ENCODE measurements at regions not wholly inside any gene's neighbourhood (a gene's known extent, or its start where the extent isn't known, plus 50 kb on each side); places are given as distances from the start of the nearest gene placed in this dataset.

DNA sequence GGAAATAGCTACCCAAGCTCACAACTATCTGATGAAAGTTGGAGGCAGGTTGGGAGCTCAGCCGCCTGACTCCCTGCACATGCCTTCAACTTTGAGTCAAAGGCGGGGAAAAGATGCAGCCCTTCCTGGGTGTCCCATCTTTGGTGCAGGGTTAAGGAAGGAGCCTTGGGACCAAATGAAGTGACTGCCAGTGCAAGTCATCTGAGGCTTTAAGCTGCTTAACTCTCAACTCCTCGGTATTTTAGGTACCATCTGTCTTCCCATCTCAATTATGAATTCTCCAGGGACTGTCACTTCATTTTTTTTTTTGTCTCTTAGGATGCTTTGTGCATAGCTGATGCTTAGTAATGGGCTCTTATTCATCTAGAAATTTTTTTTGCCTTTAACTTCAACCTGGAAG is 408.8 kb upstream of the C2CD4B start (continued):
- TF ChIP-seq ZNF416 (CRISPR knock-in tag; IDR thresholded peaks at IDR 0.05) (no peak), ATF1 (CRISPR knock-in tag; IDR thresholded peaks at IDR 0.05) (no peak), RORB (CRISPR knock-in tag; IDR thresholded peaks at IDR 0.05) (no peak), FOXJ3 (CRISPR knock-in tag; IDR thresholded peaks at IDR 0.05; ENCODE audit: borderline replicate concordance) (no peak), SOX15 (CRISPR knock-in tag; IDR thresholded peaks at IDR 0.05) (no peak), GRHL2 (CRISPR knock-in tag; IDR thresholded peaks at IDR 0.05; ENCODE audit: insufficient replicate concordance, severe bottlenecking) (no peak)
- TF ChIP-seq, protein P1, sequence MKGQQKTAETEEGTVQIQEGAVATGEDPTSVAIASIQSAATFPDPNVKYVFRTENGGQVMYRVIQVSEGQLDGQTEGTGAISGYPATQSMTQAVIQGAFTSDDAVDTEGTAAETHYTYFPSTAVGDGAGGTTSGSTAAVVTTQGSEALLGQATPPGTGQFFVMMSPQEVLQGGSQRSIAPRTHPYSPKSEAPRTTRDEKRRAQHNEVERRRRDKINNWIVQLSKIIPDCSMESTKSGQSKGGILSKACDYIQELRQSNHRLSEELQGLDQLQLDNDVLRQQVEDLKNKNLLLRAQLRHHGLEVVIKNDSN (CRISPR knock-in tag; IDR thresholded peaks at IDR 0.05) = no peak

DNA sequence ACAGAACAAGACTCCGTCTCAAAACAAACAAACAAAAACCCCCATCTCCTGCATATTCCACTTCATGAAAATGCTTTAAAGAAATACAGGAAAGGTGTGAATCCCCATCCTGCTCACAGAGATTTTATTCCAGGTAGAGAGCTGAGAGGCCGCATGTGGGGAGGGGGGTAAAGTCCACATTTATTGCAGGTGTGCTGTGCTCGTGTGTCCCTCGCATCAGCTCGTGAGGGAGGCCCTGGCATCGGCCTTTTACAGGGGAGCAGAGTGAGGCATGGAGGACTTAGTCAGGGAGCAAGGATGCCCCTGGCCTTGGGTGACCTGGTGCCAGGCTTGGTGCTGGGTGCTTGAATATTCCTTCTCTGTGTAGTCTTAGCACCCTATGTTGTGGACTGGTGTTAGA is 413.5 kb upstream of the C2CD4B start:
- H3K27ac Mint-ChIP-seq = no peak overlapping the region
- DNase-seq (ENCODE audit: low spot score) (no peak), ATAC-seq (no peak)
- ChIA-PET POLR2A (no interaction called here), CTCF (no interaction called here)
- no peak overlapping the region for H3K4me3 Mint-ChIP-seq
- TF ChIP-seq ZNF396 (CRISPR knock-in tag; IDR thresholded peaks at IDR 0.05; ENCODE audit: borderline replicate concordance) (no peak), ZNF263 (CRISPR knock-in tag; IDR thresholded peaks at IDR 0.05; ENCODE audit: low read depth) (no peak), CBFB (CRISPR knock-in tag; IDR thresholded peaks at IDR 0.05; ENCODE audit: low read depth) (no peak), ZNF138 (CRISPR knock-in tag; conservative IDR thresholded peaks at IDR 0.05) (no peak), FOXJ3 (CRISPR knock-in tag; IDR thresholded peaks at IDR 0.05; ENCODE audit: borderline replicate concordance) (no peak), ETV6 (CRISPR knock-in tag; IDR thresholded peaks at IDR 0.05) (no peak), NR2C2 (CRISPR knock-in tag; IDR thresholded peaks at IDR 0.05) (no peak), TEAD4 (CRISPR knock-in tag; IDR thresholded peaks at IDR 0.05) (no peak), ZNF121 (CRISPR knock-in tag; IDR thresholded peaks at IDR 0.05) (no peak), FOXP1 (CRISPR knock-in tag; IDR thresholded peaks at IDR 0.05; ENCODE audit: borderline replicate concordance) (no peak), NR3C1 (CRISPR knock-in tag; conservative IDR thresholded peaks at IDR 0.05; ENCODE audit: low read depth) (no peak), RORB (CRISPR knock-in tag; IDR thresholded peaks at IDR 0.05) (no peak), CREM (CRISPR knock-in tag; IDR thresholded peaks at IDR 0.05) (no peak), NR1H2 (CRISPR knock-in tag; IDR thresholded peaks at IDR 0.05) (no peak)
- TF ChIP-seq, protein P2, sequence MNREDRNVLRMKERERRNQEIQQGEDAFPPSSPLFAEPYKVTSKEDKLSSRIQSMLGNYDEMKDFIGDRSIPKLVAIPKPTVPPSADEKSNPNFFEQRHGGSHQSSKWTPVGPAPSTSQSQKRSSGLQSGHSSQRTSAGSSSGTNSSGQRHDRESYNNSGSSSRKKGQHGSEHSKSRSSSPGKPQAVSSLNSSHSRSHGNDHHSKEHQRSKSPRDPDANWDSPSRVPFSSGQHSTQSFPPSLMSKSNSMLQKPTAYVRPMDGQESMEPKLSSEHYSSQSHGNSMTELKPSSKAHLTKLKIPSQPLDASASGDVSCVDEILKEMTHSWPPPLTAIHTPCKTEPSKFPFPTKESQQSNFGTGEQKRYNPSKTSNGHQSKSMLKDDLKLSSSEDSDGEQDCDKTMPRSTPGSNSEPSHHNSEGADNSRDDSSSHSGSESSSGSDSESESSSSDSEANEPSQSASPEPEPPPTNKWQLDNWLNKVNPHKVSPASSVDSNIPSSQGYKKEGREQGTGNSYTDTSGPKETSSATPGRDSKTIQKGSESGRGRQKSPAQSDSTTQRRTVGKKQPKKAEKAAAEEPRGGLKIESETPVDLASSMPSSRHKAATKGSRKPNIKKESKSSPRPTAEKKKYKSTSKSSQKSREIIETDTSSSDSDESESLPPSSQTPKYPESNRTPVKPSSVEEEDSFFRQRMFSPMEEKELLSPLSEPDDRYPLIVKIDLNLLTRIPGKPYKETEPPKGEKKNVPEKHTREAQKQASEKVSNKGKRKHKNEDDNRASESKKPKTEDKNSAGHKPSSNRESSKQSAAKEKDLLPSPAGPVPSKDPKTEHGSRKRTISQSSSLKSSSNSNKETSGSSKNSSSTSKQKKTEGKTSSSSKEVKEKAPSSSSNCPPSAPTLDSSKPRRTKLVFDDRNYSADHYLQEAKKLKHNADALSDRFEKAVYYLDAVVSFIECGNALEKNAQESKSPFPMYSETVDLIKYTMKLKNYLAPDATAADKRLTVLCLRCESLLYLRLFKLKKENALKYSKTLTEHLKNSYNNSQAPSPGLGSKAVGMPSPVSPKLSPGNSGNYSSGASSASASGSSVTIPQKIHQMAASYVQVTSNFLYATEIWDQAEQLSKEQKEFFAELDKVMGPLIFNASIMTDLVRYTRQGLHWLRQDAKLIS (CRISPR knock-in tag; IDR thresholded peaks at IDR 0.05; ENCODE audit: borderline replicate concordance) = no peak
- TF ChIP-seq, protein P3, sequence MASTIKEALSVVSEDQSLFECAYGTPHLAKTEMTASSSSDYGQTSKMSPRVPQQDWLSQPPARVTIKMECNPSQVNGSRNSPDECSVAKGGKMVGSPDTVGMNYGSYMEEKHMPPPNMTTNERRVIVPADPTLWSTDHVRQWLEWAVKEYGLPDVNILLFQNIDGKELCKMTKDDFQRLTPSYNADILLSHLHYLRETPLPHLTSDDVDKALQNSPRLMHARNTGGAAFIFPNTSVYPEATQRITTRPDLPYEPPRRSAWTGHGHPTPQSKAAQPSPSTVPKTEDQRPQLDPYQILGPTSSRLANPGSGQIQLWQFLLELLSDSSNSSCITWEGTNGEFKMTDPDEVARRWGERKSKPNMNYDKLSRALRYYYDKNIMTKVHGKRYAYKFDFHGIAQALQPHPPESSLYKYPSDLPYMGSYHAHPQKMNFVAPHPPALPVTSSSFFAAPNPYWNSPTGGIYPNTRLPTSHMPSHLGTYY (CRISPR knock-in tag; IDR thresholded peaks at IDR 0.05) = no peak
- H3K9me3 Mint-ChIP-seq = no peaks in the 10 kb centered on the region
- H3K27me3 Mint-ChIP-seq (ENCODE audit: low read depth) = no peaks in the 10 kb centered on the region
- H3K36me3 Mint-ChIP-seq = no peaks in the 10 kb centered on the region
- H3K4me1 Mint-ChIP-seq = peaks cover 15% of the 10 kb centered on the region

DNA sequence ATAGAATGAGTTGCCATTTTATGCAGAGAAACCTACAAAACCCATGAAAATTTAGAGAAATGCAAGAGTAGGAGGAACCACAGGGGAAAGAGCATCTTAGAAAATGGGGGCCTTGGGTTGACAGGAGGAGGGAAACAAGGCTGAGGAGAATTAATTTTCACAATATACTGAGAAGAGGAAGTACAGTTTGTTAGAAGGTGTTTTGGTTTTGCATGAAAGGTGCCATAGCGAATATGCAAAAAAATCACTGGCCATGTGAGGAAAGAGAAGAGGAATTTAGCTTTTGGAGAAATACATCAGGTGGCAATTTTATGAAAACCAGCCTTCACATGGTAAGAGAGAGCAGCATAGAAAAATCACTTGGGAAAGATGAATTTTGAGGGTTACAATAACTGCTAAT is 413.9 kb upstream of the C2CD4B start:
- no peak for TF ChIP-seq JUN (CRISPR knock-in tag; IDR thresholded peaks at IDR 0.05)
- no peak for TF ChIP-seq NR1H2 (CRISPR knock-in tag; IDR thresholded peaks at IDR 0.05)
- no peak for TF ChIP-seq OVOL2 (CRISPR knock-in tag; IDR thresholded peaks at IDR 0.05; ENCODE audit: borderline replicate concordance)
- no peak for TF ChIP-seq NFE2L1 (CRISPR knock-in tag; IDR thresholded peaks at IDR 0.05)
- TF ChIP-seq JAZF1 (CRISPR knock-in tag; IDR thresholded peaks at IDR 0.05) = no peak
- no peak for TF ChIP-seq HMGA2 (CRISPR knock-in tag; IDR thresholded peaks at IDR 0.05)
- TF ChIP-seq ATF1 (CRISPR knock-in tag; IDR thresholded peaks at IDR 0.05) = no peak
- no peak for TF ChIP-seq MXD4 (CRISPR knock-in tag; IDR thresholded peaks at IDR 0.05; ENCODE audit: borderline replicate concordance)
- Mint-ChIP-seq H3K36me3 (no peaks in the 10 kb centered on the region), H3K4me3 (no peak overlapping the region), H3K9me3 (no peaks in the 10 kb centered on the region), H3K27ac (no peak overlapping the region), H3K27me3 (ENCODE audit: low read depth) (no peaks in the 10 kb centered on the region), H3K4me1 (peaks cover 19% of the 10 kb centered on the region)
- ATAC-seq = no peak
- DNase-seq (ENCODE audit: low spot score) = no peak
- ChIA-PET POLR2A (no interaction called here), CTCF (no interaction called here)
